HFF-Myc (cell line): ENCODE measurements at regions not wholly inside any gene's neighbourhood (a gene's known extent, or its start where the extent isn't known, plus 50 kb on each side); places are given as distances from the start of the nearest gene placed in this dataset.

Experiments used
- DNase-seq: peaks from one replicate; pipeline ENCODE4 v3.0.0-alpha.2; 2011; ENCODE audit warnings: low read depth; ENCODE audit errors: extremely low read depth
- H3K4me3 ChIP-seq: replicated peaks from 2 replicates; pipeline ENCODE4 v1.5.1; 2011; ENCODE audit warnings: low read depth, mild to moderate bottlenecking, control low read depth, low read length
- TF ChIP-seq, protein P1 (sequence below): IDR thresholded peaks from 2 replicates; pipeline ENCODE4 v1.5.1; 2012; ENCODE audit warnings: mild to moderate bottlenecking, low read depth, low read length, control low read depth; ENCODE audit errors: missing control alignments

- TF ChIP-seq, protein P1, sequence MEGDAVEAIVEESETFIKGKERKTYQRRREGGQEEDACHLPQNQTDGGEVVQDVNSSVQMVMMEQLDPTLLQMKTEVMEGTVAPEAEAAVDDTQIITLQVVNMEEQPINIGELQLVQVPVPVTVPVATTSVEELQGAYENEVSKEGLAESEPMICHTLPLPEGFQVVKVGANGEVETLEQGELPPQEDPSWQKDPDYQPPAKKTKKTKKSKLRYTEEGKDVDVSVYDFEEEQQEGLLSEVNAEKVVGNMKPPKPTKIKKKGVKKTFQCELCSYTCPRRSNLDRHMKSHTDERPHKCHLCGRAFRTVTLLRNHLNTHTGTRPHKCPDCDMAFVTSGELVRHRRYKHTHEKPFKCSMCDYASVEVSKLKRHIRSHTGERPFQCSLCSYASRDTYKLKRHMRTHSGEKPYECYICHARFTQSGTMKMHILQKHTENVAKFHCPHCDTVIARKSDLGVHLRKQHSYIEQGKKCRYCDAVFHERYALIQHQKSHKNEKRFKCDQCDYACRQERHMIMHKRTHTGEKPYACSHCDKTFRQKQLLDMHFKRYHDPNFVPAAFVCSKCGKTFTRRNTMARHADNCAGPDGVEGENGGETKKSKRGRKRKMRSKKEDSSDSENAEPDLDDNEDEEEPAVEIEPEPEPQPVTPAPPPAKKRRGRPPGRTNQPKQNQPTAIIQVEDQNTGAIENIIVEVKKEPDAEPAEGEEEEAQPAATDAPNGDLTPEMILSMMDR: no peak
- H3K4me3 ChIP-seq: no peak overlapping the region
- no peak for DNase-seq
Measured at GRCh38 chr11:123316003-123316402, 114.1 kb upstream of the GRAMD1B start.

GRCh38 chr11:123314972-123315371 lies 115.1 kb upstream of the GRAMD1B start:
- no peak overlapping the region for H3K4me3 ChIP-seq
- DNase-seq: no peak
- TF ChIP-seq, protein P1: no peak

DNA sequence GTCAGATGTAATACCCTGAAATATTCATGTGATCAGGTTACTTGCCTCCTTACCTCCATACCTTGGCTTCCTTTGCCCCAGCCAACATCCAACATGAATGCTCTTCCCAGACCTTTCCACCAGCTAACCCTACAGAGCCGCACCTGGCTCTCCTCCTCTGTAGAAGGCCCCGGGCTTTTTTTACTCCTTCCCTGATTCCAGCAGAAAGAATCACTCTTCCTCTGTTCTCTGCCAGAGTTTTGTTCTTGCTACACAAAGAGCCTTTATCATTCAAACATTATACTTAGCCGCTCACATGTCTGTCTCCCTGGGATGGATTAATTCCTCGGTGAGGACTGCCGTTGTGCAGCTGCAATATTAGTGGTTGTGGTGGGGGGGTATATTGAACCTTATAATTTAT lies 116.8 kb upstream of the GRAMD1B start:
- no peak overlapping the region for H3K4me3 ChIP-seq
- DNase-seq: no peak
- TF ChIP-seq, protein P1: no peak

DNA sequence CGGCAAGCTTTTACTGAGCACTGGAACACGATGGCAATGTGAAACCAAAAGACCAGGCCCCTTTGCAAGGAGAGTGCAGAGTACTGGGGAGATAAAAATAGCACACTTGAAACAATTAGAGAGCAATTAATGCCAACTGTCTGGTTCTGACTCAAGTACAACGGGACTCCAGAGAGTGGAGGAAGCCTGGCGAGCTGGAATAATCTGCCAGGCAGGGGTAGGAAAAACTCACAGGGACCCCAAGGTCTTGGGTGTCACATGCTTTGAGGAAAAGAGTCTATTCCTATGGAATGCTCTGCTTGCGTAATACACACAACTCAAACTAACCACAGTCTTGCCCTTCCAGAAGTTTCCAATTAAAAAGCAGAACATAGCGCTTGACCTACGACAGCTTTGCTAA lies 113.0 kb upstream of the CLMP start:
- no peak overlapping the region for H3K4me3 ChIP-seq
- TF ChIP-seq, protein P1: no peak
- DNase-seq: peak; percentile 79

DNA sequence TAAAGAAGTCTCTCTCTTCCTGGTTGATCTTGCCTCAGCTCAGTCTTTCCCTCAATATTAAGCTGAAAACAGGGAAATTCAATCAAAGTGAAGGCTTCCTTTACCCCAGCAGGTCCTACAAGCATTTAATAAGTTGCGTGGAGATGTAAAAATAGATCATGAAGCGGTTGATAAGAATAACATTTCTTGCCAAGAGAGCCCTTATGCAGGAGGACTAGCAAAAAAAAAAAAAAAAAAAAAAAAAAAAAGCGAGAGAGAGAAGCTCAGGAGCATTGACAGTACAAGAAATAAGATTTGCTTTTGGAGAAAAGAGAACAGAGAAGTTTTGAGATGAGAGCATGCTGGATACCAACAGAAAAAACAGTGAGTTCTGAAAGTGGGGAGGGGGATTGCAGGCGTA lies 112.2 kb upstream of the CLMP start:
- H3K4me3 ChIP-seq: no peak overlapping the region
- TF ChIP-seq, protein P1: no peak
- DNase-seq: no peak

DNA sequence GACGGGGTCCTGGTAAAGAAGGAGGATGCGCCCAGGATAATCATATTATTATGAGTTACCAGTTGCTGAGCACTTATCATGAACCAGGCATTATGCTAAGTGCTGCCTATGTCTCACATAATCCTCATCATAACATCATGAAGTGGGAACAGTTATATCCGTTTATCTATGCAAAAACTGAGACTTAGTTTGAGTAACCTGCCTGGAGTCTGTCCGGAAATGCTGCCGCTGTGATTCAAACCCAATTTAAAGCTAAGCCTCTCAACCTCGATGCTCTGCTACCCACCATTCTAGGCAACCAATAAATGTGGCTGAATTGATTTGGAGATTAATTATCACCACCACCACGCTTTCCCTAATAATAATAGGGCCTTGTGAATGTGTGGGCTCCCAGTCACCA lies 111.5 kb upstream of the CLMP start:
- TF ChIP-seq, protein P1: no peak
- H3K4me3 ChIP-seq: no peak overlapping the region

GRCh38 chr11:123305601-123306375 lies 110.7 kb upstream of the CLMP start:
- H3K4me3 ChIP-seq: no peak overlapping the region
- TF ChIP-seq, protein P1: no peak
- no peak for DNase-seq

More for the DNA sequence above, 111.5 kb upstream of the CLMP start:
- no peak for DNase-seq
